Karpas-422 (cell line): ENCODE measurements at regions not wholly inside any gene's neighbourhood (a gene's known extent, or its start where the extent isn't known, plus 50 kb on each side); places are given as distances from the start of the nearest gene placed in this dataset.

ENCODE experiments used
- DNase-seq: peaks from one replicate; pipeline ENCODE4 v3.0.0-alpha.2; 2015
- H2AFZ ChIP-seq: fragments of 200-600 bp; sonication (generic); 2 replicates; pipeline ENCODE4 v1.6.1; 2014; ENCODE audit warnings: antibody characterized with exemption, low read length, mixed read lengths
- H3K27ac ChIP-seq: fragments of 200-600 bp; sonication (generic); 2 replicates; pipeline ENCODE4 v1.5.1; 2014; ENCODE audit warnings: mild to moderate bottlenecking, low read length, moderate library complexity
- H3K27me3 ChIP-seq: fragments of 200-600 bp; sonication (generic); 2 replicates; pipeline ENCODE4 v1.6.1; 2014; ENCODE audit warnings: low read length, mixed read lengths
- H3K36me3 ChIP-seq: fragments of 200-600 bp; sonication (generic); 2 replicates; pipeline ENCODE4 v1.6.1; 2014; ENCODE audit warnings: low read length, mixed read lengths; ENCODE audit not compliant: insufficient read depth
- H3K4me1 ChIP-seq: fragments of 200-600 bp; sonication (generic); 2 replicates; pipeline ENCODE4 v1.6.1; 2014; ENCODE audit warnings: mild to moderate bottlenecking, low read length, mixed read lengths
- H3K4me2 ChIP-seq: fragments of 200-600 bp; sonication (generic); 2 replicates; pipeline ENCODE4 v1.6.1; 2014; ENCODE audit warnings: low read length, low read depth, mild to moderate bottlenecking; ENCODE audit not compliant: poor library complexity, severe bottlenecking
- H3K4me3 ChIP-seq: fragments of 200-600 bp; sonication (generic); 2 replicates; pipeline ENCODE4 v1.5.1; 2014; ENCODE audit warnings: mild to moderate bottlenecking, antibody characterized with exemption, low read length, mixed read lengths
- H3K79me2 ChIP-seq: fragments of 200-600 bp; sonication (generic); 2 replicates; pipeline ENCODE4 v1.6.1; 2014; ENCODE audit warnings: mild to moderate bottlenecking, low read length, mixed read lengths
- H3K9ac ChIP-seq: fragments of 200-600 bp; sonication (generic); 2 replicates; pipeline ENCODE4 v1.6.0; 2014; ENCODE audit warnings: low read length
- H3K9me2 ChIP-seq: fragments of 200-600 bp; sonication (generic), shearing (Covaris generic); replicated peaks from 2 replicates; pipeline ENCODE4 v1.6.0; 2014; ENCODE audit warnings: mild to moderate bottlenecking, low read length, moderate library complexity; ENCODE audit not compliant: insufficient read depth
- H3K9me3 ChIP-seq: fragments of 300-700, 200-600 bp; sonication (generic); 2 replicates; pipeline ENCODE4 v1.6.1; 2014; ENCODE audit warnings: low read length, mixed read lengths
- H4K20me1 ChIP-seq: fragments of 200-600 bp; sonication (generic); 2 replicates; pipeline ENCODE4 v1.6.1; 2014; ENCODE audit warnings: mild to moderate bottlenecking, antibody characterized with exemption, low read length, low read depth; ENCODE audit not compliant: insufficient read depth

DNA sequence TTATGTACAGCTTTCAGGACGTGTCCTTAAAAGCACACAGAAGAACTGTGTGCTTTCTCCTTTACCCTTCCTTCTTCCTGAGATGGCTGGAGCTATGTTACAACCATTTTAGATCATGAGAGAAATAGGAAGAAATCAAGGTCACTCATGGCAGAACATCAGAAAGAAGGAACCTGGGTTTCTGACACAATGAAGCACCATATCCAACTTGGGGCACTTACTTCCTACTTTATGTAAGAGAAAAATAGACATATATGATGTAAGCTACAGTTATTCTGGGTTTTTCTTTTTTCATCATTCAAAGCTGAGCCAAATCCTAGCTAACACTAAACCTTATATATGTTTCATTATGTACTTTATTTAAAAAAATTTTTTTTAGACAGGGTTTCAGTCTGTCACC lies 79.5 kb downstream of the FAM161A start:
- Histone ChIP-seq H2AFZ (no peak overlapping the region), H3K9me2 (no peaks in the 10 kb centered on the region), H3K9me3 (no peaks in the 10 kb centered on the region), H4K20me1 (no peaks in the 10 kb centered on the region), H3K4me1 (peaks cover 5% of the 10 kb centered on the region; the same call in 1 of the 2 replicates), H3K79me2 (no peaks in the 10 kb centered on the region), H3K4me2 (no peak overlapping the region), H3K9ac (no peak overlapping the region), H3K27me3 (no peaks in the 10 kb centered on the region), H3K4me3 (no peak overlapping the region), H3K27ac (no peak overlapping the region), H3K36me3 (no peaks in the 10 kb centered on the region)
- DNase-seq: no peak

DNA sequence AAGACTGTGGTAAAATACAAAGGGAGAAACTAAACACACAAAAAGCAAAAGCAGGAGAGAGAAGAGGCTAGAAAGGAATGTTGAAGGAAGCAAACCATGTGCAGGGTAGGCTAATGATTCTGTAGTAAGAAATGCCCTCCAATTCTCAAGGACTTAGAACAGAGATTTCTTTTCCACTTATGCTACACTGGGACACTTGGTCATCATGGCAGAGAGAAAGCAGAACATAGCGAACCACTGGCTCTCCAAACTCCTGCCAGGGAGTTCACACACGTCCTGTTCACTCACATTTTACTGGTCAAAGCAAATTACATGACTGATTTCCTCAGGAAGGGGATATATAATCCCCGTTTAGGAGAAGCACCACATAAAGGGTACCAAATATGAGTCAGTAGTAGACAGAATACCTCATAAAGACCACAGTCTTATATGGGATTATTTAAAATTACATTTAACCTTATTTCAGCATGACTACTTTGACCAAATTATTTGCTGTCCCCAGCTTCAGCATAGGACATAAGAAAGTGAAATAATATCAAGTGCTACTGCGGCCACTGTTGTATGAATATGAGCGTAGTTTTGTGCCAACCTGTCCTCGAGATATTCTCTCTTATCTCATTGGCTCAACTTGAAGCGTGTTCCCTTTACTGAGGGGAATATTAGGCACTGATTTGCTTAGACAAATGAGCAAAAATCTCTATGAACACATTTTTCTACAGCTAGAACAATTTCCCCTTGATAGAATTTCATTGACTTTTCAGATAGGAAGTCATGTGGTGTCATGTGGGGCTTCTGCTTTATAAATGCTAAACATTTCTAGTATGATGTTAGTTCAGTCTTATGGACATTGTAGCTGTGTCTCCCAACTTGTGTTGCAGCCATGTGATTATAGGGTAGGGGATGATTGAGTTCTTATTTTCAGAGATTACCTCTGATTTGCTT lies 81.7 kb downstream of the FAM161A start:
- no peaks in the 10 kb centered on the region for H4K20me1 ChIP-seq
- no peaks in the 10 kb centered on the region for H3K36me3 ChIP-seq
- H3K9me2 ChIP-seq: no peaks in the 10 kb centered on the region
- H3K4me1 ChIP-seq: peaks cover 5% of the 10 kb centered on the region; the same call in 1 of the 2 replicates
- no peak overlapping the region for H3K27ac ChIP-seq
- no peak overlapping the region for H3K4me3 ChIP-seq
- no peaks in the 10 kb centered on the region for H3K27me3 ChIP-seq
- H3K9ac ChIP-seq: no peak overlapping the region
- H2AFZ ChIP-seq: no peak overlapping the region
- H3K9me3 ChIP-seq: no peaks in the 10 kb centered on the region
- no peaks in the 10 kb centered on the region for H3K79me2 ChIP-seq
- DNase-seq: no peak
- no peak overlapping the region for H3K4me2 ChIP-seq

DNA sequence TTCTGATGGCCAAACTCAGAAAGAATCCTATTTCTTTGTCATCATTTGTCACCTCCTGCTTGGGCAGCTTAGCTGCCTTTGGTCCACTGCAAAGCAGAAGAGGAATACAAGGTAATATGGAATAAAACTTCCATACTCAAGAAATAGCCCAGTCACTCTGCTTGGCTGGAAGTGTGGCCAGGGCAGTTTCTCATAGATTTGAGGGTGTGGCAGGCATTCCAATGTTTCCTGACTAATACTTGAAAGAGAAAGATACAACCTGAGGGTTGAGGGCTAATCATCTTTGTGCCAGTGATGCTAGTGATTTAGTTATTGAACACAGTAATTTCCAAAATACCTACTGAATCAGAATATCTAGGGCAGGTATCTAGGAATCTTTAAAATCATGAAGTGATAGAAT lies 83.1 kb downstream of the FAM161A start:
- H2AFZ ChIP-seq: no peak overlapping the region
- H3K27me3 ChIP-seq: no peaks in the 10 kb centered on the region

DNA sequence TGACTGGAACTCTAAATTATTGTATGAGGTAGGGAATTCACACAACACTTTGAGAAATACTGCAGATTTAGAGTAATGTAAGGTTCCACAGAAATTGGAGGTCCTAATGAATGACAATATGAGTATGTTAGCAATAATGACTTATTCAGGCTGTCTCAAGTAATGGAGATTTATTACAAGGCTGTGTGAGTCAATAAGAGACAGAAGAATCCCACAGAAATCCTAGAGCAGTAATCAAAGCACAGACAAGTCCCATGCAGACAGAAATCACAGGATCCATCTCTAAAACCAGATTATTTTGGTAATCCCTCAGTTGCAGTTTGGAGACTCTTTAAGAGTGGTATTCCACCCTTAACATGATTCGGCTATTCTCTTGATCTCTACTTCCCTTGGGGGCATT lies 83.6 kb downstream of the FAM161A start:
- H2AFZ ChIP-seq: no peak overlapping the region
- H3K9me2 ChIP-seq: no peaks in the 10 kb centered on the region
- H3K9me3 ChIP-seq: no peaks in the 10 kb centered on the region
- H3K36me3 ChIP-seq: no peaks in the 10 kb centered on the region
- H3K27ac ChIP-seq: no peak overlapping the region
- H3K79me2 ChIP-seq: no peaks in the 10 kb centered on the region
- no peaks in the 10 kb centered on the region for H4K20me1 ChIP-seq
- no peak overlapping the region for H3K4me3 ChIP-seq
- no peaks in the 10 kb centered on the region for H3K27me3 ChIP-seq
- DNase-seq: no peak
- no peak overlapping the region for H3K4me2 ChIP-seq
- H3K4me1 ChIP-seq: no peaks in the 10 kb centered on the region
- no peak overlapping the region for H3K9ac ChIP-seq

More for the DNA sequence above, 83.1 kb downstream of the FAM161A start:
- Histone ChIP-seq H3K4me3 (no peak overlapping the region), H3K36me3 (no peaks in the 10 kb centered on the region), H3K27ac (no peak overlapping the region), H3K79me2 (no peaks in the 10 kb centered on the region), H3K9ac (no peak overlapping the region), H4K20me1 (no peaks in the 10 kb centered on the region), H3K4me2 (no peak overlapping the region), H3K9me3 (no peaks in the 10 kb centered on the region), H3K4me1 (no peaks in the 10 kb centered on the region; the same call in 1 of the 2 replicates), H3K9me2 (no peaks in the 10 kb centered on the region)
- DNase-seq: no peak

DNA sequence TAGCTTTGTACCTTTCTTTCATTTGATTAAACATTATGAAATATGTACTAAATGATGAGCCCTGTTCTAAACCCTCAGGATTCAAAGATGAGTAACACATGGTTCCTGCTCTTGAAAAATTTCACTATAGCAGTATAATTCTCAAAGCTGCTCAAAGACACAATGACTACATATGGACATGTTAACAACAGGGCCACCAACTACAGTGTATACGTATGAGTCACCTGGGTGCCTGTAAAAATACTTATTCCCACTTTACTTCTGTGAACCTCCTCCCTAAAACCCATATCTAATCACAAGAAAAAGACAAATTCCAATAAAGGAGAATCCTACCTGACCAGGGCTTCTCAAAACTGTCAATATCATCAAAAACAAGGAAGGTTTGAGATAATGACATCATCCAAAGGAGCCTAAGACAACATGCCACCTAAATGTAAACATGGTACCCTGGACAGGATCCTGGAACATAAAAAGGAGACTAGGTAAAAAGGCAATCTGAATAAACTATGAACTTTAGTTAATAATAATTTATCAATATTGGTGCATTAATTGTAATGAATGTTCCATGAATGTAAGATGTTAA lies 84.7 kb downstream of the FAM161A start:
- H3K9me3 ChIP-seq: no peaks in the 10 kb centered on the region
- no peaks in the 10 kb centered on the region for H4K20me1 ChIP-seq
- H3K36me3 ChIP-seq: no peaks in the 10 kb centered on the region
- no peak overlapping the region for H3K4me2 ChIP-seq
- no peak overlapping the region for H3K4me3 ChIP-seq
- H3K9me2 ChIP-seq: no peaks in the 10 kb centered on the region
- H3K27ac ChIP-seq: no peak overlapping the region
- no peak overlapping the region for H2AFZ ChIP-seq
- no peak overlapping the region for H3K9ac ChIP-seq
- no peaks in the 10 kb centered on the region; the same call in 1 of the 2 replicates for H3K4me1 ChIP-seq
- no peak for DNase-seq
- H3K79me2 ChIP-seq: no peaks in the 10 kb centered on the region
- H3K27me3 ChIP-seq: no peaks in the 10 kb centered on the region

DNA sequence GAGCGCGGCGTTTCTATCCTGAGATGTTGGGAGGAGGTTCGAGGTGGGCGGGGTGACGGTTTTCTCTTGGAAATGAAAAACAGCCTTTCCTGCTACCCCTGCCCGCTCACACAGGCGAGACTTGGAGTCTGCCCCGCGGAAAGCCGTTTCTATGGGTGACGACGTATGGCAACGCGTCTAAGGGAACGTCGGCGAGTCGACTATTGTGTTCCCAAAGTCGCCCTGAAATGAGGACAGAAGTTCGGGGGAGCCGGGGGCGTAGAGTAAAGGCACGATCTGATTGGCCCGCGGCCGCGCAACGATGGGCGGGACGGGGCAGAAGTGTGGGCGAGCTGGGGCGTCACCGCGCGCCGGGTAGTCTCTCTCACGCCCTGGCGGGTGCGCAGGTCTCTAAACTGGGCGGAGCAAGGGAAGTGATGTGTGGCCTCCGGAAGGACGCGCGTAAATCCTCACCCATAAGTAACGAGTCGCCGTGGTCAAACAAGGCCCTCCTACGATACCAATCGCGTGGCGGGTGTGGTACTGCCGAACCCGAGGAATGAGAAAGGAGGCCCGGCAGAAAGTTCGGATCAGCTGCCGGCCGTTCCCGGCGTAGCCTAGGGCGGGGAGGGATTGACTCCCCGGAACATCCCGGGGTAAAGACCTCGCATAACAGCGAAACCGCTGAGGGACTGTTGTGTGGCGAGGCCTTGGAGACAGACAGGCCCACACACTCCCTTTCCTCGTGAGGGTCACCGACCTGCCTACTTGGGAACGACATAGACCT lies 89.6 kb downstream of the FAM161A start:
- Histone ChIP-seq H3K9ac (peak overlapping the region; percentile 37), H3K27ac (no peak overlapping the region), H3K79me2 (no peaks in the 10 kb centered on the region), H3K4me2 (peak overlapping the region; percentile 67), H3K9me2 (no peaks in the 10 kb centered on the region), H3K9me3 (no peaks in the 10 kb centered on the region), H2AFZ (peak overlapping the region; percentile 40; the same call in 1 of the 2 replicates), H4K20me1 (no peaks in the 10 kb centered on the region), H3K36me3 (no peaks in the 10 kb centered on the region), H3K4me1 (peaks cover 12% of the 10 kb centered on the region; the same call in 1 of the 2 replicates), H3K4me3 (peak overlapping the region; percentile 56), H3K27me3 (no peaks in the 10 kb centered on the region)
- no peak for DNase-seq

DNA sequence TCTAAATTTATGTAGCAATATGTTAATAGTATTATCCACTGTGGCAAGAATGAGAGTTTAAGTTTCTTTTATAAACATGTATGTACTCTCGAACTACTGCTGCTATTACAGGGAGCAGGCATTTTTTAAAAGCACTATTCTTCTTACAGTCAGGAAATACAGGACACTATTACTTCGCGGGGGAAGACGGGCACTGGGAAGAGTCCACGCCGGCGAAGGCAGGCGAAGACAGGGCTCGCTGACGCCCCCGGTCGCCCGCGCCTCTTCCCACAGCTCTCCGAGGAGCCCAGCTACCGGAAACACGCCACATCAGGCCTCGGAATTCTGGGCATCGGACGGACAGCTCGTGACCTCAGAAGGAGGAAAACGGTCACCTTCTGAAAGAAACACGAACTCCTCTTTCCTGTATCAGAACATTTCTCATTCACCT lies 90.2 kb downstream of the FAM161A start:
- Histone ChIP-seq H2AFZ (peak overlapping the region; percentile 40; the same call in 1 of the 2 replicates), H3K9me3 (no peaks in the 10 kb centered on the region), H3K27me3 (no peaks in the 10 kb centered on the region), H3K79me2 (no peaks in the 10 kb centered on the region), H3K27ac (no peak overlapping the region), H3K9ac (peak overlapping the region; percentile 37), H3K4me3 (peak overlapping the region; percentile 56), H4K20me1 (no peaks in the 10 kb centered on the region), H3K4me1 (peaks cover 12% of the 10 kb centered on the region; the same call in 1 of the 2 replicates), H3K36me3 (no peaks in the 10 kb centered on the region), H3K4me2 (peak overlapping the region; percentile 67), H3K9me2 (no peaks in the 10 kb centered on the region)
- DNase-seq: no peak

DNA sequence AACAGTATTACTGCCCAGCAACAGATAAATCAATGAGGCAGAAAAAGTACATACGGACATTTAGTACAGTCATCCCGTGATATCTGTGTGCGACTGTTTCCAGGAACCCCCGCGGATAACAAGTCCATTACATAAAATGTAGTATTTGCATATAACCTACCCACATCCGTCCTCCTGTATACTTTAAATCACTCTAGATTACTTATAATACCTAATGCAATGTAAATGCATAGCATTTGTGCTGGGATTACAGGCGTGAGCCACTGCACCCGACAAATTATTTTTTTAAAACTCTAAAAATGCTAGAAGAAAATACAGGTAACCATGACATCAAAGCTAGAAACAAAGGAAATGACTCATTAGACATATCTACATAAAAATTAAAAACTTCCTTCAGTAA lies 91.6 kb downstream of the FAM161A start:
- Histone ChIP-seq H3K27me3 (no peaks in the 10 kb centered on the region), H3K4me2 (no peak overlapping the region), H3K4me3 (no peak overlapping the region), H3K4me1 (peaks cover 12% of the 10 kb centered on the region; the same call in 1 of the 2 replicates), H3K36me3 (no peaks in the 10 kb centered on the region), H3K9ac (no peak overlapping the region), H3K9me2 (no peaks in the 10 kb centered on the region), H3K27ac (no peak overlapping the region), H2AFZ (no peak overlapping the region), H4K20me1 (no peaks in the 10 kb centered on the region), H3K9me3 (no peaks in the 10 kb centered on the region), H3K79me2 (no peaks in the 10 kb centered on the region)
- DNase-seq: peak; percentile 48
